ENCODE measurements at regions not wholly inside any gene's neighbourhood (a gene's known extent, or its start where the extent isn't known, plus 50 kb on each side); places are given as distances from the start of the nearest gene placed in this dataset.

- TF ChIP-seq ZBTB11 (tag by site-specific recombination; conservative IDR thresholded peaks at IDR 0.05; ENCODE audit: low read depth) = no peak
- TF ChIP-seq SETDB1 (IDR thresholded peaks at IDR 0.05; ENCODE audit: insufficient read length, low read length) = no peak
- TF ChIP-seq ZNF558 (tag by site-specific recombination; IDR thresholded peaks at IDR 0.05) = no peak
- TF ChIP-seq, protein P1, sequence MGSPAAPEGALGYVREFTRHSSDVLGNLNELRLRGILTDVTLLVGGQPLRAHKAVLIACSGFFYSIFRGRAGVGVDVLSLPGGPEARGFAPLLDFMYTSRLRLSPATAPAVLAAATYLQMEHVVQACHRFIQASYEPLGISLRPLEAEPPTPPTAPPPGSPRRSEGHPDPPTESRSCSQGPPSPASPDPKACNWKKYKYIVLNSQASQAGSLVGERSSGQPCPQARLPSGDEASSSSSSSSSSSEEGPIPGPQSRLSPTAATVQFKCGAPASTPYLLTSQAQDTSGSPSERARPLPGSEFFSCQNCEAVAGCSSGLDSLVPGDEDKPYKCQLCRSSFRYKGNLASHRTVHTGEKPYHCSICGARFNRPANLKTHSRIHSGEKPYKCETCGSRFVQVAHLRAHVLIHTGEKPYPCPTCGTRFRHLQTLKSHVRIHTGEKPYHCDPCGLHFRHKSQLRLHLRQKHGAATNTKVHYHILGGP (tag by site-specific recombination; IDR thresholded peaks at IDR 0.05) = no peak
- TF ChIP-seq YY1 (tag by site-specific recombination; IDR thresholded peaks at IDR 0.05) = no peak
- TF ChIP-seq ZNF623 (tag by site-specific recombination; IDR thresholded peaks at IDR 0.05) = no peak
- TF ChIP-seq ZNF48 (tag by site-specific recombination; IDR thresholded peaks at IDR 0.05) = no peak
- no peak for TF ChIP-seq GFI1B (tag by site-specific recombination; IDR thresholded peaks at IDR 0.05)
- TF ChIP-seq ZNF624 (tag by site-specific recombination; IDR thresholded peaks at IDR 0.05) = no peak
- no peak for TF ChIP-seq IKZF3 (tag by site-specific recombination; IDR thresholded peaks at IDR 0.05)
- TF ChIP-seq ZNF114 (tag by site-specific recombination; IDR thresholded peaks at IDR 0.05) = no peak
- no peak for TF ChIP-seq ZNF701 (tag by site-specific recombination; IDR thresholded peaks at IDR 0.05)
- no peak for TF ChIP-seq OSR2 (tag by site-specific recombination; IDR thresholded peaks at IDR 0.05)
These were observed 611.2 kb upstream of the PLXNA2 start (continued) for GRCh38 chr1:208855403-208855802.

DNA sequence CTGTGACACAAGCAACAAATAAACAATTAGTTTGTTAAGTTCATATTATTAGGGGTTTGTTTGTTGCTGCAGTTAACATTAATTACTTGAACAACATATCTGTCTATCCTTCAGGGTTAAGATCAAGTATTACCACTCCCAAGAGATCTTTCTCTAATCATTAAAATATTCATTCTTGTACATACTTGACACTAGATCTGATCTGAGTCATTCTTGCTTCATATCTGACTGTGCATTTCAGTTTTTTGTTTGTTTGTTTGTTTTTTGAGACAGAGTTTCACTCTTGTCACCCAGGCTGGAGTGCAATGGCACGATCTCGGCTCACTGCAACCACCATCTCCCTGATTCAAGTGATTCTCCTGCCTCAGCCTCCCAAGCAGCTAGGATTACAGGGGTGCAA lies 613.3 kb upstream of the PLXNA2 start:
- POLR2A ChIA-PET = no interaction called here
- H3K4me3 ChIP-seq (ENCODE audit: low read depth, low read length) = no peak overlapping the region
- H3K4me1 ChIP-seq (ENCODE audit: control insufficient read depth, insufficient read depth, low read length) = no peaks in the 10 kb centered on the region
- H3K9me3 ChIP-seq (ENCODE audit: control insufficient read depth, insufficient read depth, low read depth, low read length) = no peaks in the 10 kb centered on the region
- CTCF ChIA-PET = no interaction called here
- no peaks in the 10 kb centered on the region for H3K36me3 ChIP-seq (ENCODE audit: control insufficient read depth in 2 of 2, insufficient read depth in 1 of 2, low read length in 2 of 2)
- no peak overlapping the region for H3K27ac ChIP-seq (ENCODE audit: extremely low read depth, low read depth, low read length)
- TF ChIP-seq ZNF202 (tag by site-specific recombination; IDR thresholded peaks at IDR 0.05; ENCODE audit: borderline replicate concordance) = no peak
- TF ChIP-seq CTCF (tag by site-specific recombination; IDR thresholded peaks at IDR 0.05) = no peak
- TF ChIP-seq ZNF623 (tag by site-specific recombination; IDR thresholded peaks at IDR 0.05) = no peak
- no peak for TF ChIP-seq ZBTB17 (tag by site-specific recombination; IDR thresholded peaks at IDR 0.05)
- TF ChIP-seq ZNF692 (tag by site-specific recombination; IDR thresholded peaks at IDR 0.05) = no peak
- TF ChIP-seq ZNF398 (tag by site-specific recombination; IDR thresholded peaks at IDR 0.05) = no peak
- TF ChIP-seq ZFP41 (tag by site-specific recombination; IDR thresholded peaks at IDR 0.05; ENCODE audit: borderline replicate concordance) = no peak
- no peak for TF ChIP-seq ZFP69B (tag by site-specific recombination; IDR thresholded peaks at IDR 0.05)
- TF ChIP-seq, protein P2, sequence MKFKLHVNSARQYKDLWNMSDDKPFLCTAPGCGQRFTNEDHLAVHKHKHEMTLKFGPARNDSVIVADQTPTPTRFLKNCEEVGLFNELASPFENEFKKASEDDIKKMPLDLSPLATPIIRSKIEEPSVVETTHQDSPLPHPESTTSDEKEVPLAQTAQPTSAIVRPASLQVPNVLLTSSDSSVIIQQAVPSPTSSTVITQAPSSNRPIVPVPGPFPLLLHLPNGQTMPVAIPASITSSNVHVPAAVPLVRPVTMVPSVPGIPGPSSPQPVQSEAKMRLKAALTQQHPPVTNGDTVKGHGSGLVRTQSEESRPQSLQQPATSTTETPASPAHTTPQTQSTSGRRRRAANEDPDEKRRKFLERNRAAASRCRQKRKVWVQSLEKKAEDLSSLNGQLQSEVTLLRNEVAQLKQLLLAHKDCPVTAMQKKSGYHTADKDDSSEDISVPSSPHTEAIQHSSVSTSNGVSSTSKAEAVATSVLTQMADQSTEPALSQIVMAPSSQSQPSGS (tag by site-specific recombination; IDR thresholded peaks at IDR 0.05; ENCODE audit: low read depth) = no peak
- TF ChIP-seq ZNF785 (tag by site-specific recombination; IDR thresholded peaks at IDR 0.05) = no peak
- TF ChIP-seq ZNF280D (tag by site-specific recombination; IDR thresholded peaks at IDR 0.05) = no peak
